Stimulated activated CD4-positive, alpha-beta T cell treated with anti-CD3 and anti-CD28 coated beads, Interleukin-15, amount 100 ng/mL, for 48 hours (primary cell): ENCODE measurements at regions not wholly inside any gene's neighbourhood (a gene's known extent, or its start where the extent isn't known, plus 50 kb on each side); places are given as distances from the start of the nearest gene placed in this dataset.
A peak's percentile ranks its signal among the peaks of the same experiment; 100 is the strongest.
"Not testable (repeated sequence)": the region's sequence is repeated elsewhere in the genome, so short reads cannot be mapped to it uniquely, and the experiment has no call there.

Experiments used
- DNase-seq, 2 donors: peaks; one replicate each; pipeline ENCODE4 v3.0.0-alpha.2; 2020; ENCODE audit warnings: low read depth in 2 of 2

DNA sequence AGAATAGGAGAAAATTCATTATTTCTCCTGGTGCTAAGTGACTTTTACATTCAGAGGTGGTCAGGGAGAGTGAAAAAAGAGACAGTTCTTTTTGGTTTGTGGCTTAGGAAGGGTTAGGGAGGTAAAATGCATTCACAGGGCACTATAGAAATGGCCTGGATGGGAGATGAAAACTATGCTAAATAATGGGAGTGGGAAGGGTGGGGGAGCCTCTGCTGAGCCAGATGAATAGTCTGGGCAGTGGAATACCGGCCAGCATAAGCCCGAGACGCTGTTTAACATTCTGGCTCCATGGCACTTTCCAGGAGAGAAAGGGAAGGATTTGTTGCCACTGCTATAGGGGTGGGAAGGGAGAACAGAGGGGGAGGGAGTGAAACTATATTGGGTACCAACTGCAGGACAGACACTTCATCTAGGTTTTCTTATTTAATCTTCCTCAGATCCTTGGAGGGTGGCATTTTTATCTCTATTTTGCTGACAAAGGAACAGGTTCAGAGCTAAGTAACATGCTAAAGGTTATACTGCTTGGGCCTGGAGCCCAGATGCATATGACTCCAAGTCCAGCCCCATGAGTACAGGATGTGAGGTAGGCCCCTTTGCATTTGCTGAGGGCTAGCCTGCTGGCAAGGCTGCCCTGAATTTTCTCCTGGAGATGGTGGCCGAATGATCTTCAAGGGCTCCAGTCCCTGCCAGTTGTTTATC is 372.4 kb downstream of the CCSER2 start:
- no peak for DNase-seq

DNA sequence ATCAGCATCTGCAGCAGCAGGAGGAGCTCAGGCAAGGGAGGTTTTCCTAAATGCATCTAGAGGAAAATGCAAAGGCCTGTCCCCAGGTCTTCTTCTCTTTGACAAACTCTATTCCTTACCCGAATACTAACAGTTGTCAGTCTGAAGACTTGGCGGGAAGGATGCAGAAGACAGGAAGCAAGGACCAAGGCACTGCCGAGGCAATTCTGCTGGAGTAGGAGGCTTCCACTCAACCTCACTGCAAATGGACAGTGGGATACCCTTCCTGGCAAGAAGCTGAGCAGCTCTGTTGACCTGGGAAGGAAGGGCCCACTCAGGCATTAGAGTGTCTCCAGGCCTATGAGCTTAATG is 373.0 kb downstream of the CCSER2 start:
- no peak for DNase-seq

DNA sequence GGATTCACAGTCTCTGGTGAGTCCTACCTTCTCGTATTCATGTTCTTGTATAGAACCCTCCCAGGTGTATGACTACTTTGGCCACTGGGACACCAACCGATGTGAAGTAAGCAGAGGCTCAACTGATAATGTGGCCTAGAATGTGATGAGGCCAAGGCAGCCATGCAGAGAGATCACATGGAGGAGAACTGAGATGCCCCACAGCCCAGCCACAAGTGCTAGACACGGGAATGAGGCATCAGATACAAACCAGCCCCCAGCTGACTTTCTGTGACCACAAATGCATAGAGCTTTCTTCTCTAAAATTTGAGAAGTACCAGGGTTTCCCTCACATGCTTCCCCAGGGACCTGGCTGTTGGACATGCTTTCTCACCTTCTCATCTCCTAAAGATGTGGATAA is 375.7 kb downstream of the CCSER2 start:
- no peak for DNase-seq

DNA sequence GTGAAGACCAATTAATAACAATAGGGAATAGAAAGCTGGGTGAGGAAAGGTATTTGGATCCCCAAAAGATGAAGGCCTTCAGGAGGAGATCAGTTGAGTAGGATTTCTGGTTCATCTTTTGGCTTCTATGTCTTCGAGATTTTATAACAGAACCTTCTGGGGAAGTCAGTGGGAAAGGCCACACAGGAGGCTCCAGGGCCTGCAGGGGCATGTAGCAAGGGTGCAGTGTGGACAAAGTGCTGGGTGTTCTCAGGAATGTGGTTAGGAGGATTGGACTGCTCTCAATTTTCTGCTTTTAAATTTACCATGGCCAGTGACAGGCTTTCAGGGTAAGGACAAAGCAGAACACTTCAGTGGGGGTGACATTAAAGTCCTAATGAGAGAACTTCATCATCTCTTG is 378.0 kb downstream of the CCSER2 start:
- no peak for DNase-seq

DNA sequence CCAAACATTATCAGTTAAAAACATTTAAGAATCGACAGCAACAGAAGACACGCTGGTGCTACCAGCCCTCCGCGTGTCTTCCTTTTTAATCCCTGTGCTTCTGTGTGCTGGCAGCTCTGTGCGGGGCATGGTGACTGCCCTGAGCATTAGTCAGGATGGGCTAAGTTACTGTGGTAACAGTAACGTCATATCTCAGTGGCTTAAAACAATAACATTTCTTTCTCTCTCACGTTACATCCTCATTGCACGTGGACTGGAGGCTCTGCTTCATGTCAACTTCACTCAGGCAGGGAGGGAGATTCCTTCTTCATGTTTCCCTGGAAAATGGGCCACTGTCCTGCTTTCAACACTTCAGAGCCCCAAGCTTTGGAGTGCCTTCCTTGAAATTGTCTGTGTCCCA is 378.5 kb downstream of the CCSER2 start:
- no peak for DNase-seq

DNA sequence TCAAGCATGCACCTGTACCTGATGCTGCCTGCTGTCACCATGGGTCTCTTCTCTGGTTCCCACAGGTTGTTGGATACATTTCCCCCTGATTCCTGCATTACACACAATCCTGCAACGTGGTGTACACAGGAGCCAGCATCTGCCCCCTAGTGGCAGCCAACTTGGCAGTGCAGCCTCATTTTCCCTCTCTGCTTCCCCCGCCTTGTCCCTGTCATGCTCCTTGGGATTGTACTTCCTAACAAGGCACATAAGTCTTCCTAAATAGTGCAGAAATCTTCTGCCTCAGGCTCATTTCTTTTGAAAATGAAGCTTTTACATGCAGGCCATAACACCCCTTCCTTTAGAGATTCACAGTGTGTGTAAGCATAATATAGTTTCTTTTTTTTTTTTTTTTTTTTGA is 387.5 kb downstream of the CCSER2 start:
- DNase-seq = peak in 1 of 2 donors; percentile 4

DNA sequence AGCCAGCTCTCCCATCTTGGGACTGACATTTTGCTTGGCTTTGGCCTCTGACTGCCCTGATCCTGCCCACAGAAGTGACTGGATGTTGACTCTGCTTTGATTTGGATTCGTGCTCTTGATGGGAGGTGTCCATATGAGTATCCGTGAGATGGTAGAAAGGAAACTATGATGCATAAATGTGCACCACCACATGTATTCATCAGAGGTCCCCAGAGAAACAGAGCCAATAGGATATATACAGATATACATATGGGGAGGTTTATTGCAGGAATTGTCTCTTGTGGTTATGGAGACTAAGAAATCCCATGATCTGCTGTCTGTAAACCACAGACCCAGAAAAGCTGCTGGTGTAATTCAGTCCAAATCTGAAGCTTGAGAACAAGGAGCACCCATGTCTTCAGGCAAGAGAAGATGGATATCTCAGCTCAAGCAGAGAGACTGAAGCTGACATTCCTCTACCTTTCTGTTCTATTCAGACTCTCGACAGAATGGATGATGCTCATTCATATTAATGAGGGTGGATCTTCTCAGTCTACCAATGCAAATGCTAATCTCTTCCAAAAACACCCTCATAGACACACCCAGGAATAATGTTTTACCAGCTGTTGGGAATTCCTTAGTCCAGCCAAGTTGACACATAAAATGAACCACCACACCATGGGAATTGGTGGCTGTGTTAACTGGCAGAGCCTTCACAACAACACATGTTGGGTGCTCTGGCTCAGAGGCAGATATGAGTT is 390.7 kb downstream of the CCSER2 start:
- no peak for DNase-seq

DNA sequence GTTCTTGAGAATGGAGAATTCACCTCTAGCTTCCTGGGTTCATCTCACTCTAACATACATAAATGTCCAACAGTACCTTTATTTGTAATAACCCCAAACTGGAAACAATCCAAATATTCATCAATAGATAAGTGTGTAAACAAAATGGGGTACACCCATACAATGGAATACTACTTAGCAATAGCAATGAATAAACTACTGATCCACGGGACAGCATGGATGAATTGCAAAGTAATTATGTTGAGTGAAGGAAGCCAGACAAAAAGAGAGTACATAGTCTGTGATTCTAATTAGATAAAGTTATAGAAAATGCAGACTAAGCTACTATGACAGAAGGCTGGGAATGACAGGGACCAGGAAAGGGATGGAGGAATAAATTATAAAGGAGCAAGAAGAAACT is 391.3 kb downstream of the CCSER2 start:
- no peak for DNase-seq

DNA sequence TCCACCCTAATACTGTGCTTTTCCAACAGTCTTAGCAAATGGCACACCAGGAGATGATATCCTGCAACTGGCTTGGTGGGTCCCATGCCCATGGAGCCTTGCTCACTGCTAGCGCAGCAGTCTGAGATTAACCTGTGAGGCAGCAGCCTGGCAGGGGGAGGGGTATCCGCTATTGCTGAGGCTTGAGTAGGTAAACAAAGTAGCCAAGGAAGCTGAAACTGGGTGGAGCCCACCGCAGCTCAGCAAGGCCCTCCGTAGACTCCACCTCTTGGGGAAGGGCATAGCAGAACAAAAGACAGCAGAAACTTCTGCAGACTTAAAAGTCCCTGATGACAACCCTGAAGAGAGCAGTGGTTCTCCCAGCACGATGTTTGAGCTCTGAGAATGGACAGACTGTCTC is 399.0 kb downstream of the CCSER2 start:
- DNase-seq = no peak

DNA sequence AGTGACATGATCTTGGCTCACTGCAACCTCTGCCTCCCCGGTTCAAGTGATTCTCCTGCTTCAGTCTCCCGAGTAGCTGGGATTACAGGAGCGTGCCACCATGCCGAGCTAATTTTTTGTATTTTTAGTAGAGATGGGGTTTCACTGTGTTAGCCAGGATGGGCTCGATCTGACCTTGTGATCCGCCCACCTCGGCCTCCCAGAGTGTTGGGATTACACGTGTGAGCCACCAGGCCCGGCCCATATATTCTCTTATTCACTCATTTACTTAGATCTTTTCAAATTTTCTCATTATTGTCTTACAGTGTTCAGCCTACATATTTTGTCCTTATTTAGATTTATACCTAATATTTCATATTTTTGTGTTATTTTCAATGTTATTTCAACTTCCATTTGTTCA is 410.7 kb downstream of the CCSER2 start:
- not testable (repeated sequence) for DNase-seq

DNA sequence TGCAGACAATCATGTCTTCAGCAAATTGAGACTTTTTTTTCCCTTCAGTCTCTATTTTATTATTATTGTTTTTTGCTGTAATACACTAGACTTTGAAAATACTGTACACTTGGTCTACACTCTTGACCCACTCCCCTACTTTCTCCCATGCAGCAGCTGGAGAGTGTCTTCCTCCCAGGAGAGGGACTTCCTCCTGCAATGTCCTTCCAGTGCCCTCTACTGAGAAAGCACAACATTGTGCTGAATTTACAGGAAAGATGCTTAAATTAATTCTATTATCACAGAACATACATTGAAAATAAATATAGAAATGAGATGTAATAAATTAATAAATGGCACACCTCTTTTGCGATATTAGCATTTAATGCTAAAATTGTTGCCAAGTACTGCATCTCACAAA is 411.3 kb downstream of the CCSER2 start:
- DNase-seq = no peak

DNA sequence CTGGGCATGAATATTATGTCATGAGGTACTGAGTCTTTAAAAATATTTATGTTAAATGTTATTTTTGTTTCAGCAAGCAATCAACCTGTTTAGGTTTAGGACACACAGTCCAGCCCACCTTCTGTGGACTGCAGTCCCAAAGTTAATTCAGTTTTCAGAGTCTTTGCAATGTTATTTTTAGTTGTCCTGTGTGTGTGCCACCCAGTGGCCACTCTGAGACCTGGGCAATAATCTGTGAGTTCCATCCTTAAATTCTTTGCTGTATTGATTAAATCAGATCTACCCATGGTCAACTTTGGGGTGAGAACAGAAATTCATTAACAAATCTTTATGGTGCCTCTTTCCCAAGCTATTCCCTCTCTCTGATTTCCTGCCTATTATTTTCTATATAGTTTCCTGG is 415.1 kb downstream of the CCSER2 start:
- DNase-seq = no peak

DNA sequence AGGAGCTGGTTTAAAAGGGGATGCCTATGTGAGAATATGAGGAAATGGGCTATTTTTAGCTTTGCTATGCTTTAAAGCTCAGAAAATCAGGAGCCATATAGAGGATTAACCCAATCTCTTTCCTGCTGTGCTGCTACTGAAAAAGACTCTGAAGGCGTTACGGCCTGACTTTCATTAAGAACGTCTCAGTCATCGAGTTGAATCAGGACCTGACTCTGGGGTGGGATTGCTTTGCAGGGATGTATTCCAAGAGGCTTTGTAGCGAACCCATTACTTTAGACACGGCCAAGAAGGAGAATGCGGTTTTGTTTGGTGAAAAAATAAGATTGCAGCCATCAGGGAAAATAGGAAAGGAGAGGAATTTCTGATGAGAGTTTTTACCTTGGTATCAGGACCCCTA is 426.9 kb downstream of the CCSER2 start:
- DNase-seq = no peak

DNA sequence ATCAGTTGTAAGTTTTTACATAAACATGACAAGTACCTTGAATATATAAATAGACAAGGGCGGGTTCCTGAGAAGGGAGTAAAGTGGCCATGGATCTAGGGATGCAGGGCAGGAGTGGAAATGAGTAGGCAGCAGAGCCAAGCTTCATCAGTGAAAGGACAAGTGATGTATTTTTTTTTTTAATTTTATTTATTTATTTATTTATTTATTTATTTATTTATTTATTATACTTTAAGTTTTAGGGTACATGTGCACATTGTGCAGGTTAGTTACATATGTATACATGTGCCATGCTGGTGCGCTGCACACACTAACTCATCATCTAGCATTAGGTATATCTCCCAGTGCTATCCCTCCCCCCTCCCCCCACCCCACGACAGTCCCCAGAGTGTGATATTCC is 428.3 kb downstream of the CCSER2 start:
- not testable (repeated sequence) for DNase-seq

DNA sequence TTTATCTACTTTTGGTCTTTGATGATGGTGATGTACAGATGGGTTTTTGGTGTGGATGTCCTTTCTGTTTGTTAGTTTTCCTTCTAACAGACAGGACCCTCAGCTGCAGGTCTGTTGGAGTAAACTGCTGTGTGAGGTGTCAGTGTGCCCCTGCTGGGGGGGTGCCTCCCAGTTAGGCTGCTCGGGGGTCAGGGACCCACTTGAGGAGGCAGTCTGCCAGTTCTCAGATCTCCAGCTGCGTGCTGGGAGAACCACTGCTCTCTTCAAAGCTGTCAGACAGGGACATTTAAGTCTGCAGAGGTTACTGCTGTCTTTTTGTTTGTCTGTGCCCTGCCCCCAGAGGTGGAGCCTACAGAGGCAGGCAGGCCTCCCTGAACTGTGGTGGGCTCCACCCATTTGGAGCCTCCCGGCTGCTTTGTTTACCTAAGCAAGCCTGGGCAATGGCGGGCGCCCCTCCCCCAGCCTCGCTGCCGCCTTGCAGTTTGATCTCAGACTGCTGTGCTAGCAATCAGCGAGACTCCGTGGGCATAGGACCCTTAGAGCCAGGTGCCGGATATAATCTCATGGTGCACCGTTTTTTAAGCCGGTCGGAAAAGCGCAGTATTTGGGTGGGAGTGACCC is 433.7 kb downstream of the CCSER2 start:
- not testable (repeated sequence) for DNase-seq

DNA sequence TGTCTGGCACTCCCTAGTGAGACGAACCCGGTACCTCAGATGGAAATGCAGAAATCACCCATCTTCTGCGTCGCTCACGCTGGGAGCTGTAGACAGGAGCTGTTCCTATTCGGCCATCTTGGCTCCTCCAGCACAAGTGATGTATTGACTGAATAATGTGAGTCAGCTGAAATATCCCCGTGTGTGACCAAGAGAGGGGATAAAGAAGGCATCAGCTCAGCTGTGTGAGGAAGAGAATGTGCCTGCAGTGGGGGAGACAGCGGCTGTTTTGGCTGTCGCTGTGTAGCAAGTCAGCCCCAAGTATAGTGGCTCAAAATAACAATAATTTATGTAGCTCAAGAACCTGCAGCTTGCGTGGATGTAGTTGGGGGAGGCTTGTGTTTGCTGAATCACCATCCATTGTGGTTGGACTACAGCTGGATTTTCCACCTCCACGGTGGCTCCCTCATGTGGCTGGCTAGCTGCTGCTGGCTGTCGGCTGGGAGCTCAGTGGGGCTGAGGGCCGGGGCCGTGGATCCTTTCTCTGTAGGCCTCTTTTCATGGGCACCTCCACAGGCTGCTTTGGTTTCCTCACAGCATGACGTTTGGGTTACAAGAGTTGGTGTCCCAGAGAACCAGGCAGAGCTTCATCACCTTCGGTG is 434.5 kb downstream of the CCSER2 start:
- DNase-seq = no peak

DNA sequence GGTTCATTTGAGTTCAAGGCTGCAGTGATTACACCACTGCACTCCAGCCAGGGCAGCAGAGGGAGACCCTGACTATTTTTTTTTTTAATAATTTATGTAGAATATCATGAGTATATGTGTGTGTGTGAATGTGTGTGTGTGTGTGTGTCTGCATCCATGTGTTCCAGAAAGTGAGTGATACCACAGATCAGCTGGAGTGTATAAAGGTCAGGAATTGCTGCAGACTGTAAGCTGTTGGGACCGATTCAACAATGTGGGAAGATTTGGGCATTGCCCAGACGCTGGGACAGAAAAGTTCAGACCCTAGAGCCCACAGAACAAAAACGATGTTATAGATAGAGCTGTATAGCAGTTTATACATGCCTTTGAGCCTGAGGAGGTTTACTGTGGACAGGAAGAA is 435.6 kb downstream of the CCSER2 start:
- no peak for DNase-seq

DNA sequence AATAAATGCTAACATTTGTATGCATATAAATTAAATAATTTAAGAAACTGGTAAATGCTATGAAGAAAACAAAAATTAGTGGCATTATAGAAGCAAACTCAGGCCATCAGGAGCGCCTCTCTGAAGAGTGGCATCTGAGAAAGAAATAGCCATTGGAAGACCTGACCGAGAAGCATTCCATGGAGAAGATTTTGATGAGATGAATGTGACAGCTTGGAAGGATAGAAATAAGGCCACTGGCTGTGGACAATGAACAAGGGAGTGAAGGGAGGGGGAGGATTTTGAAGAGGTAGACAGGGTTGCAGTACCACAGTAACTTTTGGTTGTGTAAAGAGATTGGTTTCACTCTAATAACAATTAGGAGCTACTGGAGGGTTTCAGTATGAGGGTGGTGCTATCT is 436.7 kb downstream of the CCSER2 start:
- DNase-seq = no peak

DNA sequence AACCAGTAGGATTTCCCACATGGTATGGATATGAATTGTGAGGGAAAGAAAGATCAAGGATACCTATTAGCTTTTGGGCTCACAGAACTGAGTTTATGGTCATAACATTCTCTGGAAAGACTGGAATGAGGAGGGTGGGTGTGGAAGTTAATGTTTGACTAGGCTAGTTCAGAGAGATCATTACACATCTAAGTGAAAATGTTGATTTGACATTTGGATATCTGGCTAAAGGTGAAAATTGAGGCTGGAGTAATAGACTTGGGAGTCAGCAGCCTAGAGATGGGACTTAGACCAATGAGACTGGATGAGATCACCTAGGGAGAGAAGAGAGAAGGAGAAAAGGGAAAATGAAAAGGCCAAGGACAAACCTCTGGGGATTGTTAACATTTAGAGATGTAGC is 437.3 kb downstream of the CCSER2 start:
- DNase-seq = no peak

DNA sequence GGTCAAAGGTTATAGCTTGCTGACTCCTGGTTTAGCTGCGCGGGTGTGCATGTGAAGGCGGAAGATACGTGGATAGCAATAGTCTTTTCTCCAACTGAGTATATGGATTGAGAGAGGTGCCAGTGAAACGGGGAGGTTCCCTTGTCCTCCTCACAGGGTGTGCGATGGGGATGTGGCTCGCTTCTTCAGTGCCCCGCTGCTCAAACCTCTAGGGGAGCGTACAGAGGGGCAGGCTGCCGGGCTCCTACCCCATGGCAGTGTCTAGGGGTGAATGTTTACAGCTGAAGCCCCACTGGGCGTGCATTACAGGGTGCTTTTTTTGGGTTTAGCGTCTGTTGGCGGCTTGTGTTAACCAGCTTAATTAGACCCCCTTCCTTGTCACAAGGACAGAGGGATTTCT is 438.5 kb downstream of the CCSER2 start:
- no peak for DNase-seq

DNA sequence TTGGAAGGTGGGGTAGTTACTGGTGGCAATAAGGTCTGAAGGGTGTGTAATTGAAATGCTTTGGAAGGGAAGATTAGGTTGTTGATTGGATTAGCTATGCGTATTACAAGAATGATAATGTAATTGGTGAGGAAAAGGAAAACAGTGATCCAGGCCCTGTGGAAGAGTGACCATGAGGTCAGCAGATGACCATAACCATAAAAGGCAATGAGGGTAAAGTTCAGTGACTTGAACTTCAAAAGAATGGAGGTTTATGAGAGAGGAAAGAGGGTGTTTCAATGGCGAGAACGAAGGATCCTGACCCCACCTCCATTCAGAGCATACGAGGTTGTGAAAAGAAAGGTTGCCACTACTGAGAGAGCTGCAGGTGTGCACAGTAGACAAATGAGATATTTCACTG is 439.7 kb downstream of the CCSER2 start:
- DNase-seq = no peak

DNA sequence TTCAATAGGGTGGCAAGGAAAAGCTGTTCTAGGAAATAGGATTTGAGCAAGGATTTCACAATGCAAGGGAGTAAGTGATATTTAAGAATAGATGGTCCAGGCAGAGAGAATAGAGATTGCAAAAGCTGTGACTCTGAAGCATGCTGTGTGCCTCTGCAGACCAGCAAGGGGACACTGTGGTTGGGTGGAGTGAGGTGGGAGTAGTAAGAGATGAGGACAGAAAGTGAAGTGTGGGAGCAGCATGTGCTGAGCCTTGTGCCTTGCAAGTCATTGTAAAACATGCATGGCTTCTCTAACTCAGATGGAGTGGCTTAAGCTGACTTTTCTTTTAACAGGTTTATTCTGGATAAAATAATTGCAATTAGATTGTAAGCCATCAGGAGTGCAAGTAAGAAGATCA is 442.4 kb downstream of the CCSER2 start:
- DNase-seq = no peak

DNA sequence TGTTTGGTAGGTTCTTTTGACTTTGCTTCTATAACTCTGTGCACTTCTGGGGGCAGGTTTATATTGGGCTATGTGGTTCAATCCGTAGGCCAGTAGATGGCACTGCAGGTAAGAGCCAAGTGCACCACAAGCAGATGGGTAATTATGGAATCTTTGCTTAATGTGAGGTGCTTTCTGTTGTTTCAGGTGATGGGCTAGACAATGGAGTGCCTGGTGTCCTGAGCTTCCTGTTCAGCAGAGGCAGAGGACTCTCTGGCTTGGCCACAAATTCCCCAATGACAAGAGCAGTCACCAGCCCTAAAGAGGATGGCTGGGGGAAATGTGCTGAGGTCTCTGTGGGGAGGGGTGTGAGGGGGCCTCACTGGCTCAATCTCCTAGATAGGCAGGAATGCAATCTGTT is 455.0 kb downstream of the CCSER2 start:
- no peak for DNase-seq
